ENCODE measurements at regions not wholly inside any gene's neighbourhood (a gene's known extent, or its start where the extent isn't known, plus 50 kb on each side); places are given as distances from the start of the nearest gene placed in this dataset.

DNA sequence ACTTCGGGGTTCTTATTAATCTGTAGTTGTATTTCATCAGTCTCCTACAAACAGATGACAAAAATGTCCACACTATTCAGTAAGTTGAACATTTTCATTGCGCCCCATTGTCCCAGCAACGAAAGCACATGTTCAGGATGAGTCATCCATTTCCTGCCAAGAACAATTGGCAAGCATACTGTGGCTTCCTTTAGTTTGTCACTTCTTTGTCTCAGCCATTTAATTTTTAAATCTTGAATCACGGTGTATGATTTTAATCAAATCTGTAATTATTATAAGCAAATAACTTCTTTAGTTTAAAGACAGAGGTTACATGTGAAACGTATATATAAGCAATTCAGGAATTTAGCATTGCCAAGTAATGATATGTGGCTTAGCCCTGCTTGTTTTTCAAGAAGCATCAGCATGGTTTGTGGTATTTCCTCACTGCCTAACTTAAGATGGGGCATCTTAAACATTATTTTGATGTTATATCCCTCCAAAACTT, 211.3 kb upstream of the KRR1 start:
- no peak for DNase-seq (ENCODE audit: low spot score)

DNA sequence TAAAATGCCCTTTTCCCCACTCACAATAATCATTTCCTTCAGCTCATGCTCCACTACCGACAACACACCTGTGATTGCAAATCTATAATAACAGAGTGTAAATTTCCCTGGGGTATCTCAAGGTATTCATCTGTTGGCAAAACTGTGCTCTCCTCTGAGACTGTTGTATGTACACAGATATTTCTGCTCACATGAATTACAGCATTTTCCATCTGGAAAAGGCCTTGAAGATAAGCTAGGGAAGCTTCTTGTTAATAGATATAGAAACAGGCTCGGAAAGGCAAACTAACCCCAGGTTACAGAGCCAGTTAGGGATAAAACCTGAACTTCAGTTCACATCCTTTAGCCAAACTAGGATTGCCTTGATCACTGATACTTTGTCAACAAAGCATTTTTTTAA, 210.4 kb upstream of the KRR1 start:
- no peak for DNase-seq (ENCODE audit: low spot score)

GRCh38 chr12:75720812-75721641, 209.6 kb upstream of the KRR1 start:
- no peak for DNase-seq (ENCODE audit: low spot score)

DNA sequence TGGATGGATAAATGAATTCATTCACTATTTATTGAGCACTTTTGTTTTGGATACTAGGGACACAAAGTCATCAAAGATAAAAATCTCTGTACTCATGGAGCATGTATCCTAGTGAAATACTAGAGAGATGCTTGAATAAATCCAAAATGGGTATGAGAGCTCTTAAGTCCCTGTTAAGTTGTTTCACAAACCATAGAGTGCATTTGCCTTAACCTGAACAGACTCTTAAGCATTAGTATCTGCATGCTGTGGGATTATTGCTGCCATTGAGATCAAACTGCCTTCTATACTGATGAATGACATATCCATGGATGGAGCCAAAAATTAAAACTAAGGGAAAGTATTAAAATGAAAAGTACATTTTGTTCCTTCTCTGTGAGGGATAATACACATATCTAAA, 206.5 kb upstream of the KRR1 start:
- no peak for DNase-seq (ENCODE audit: low spot score)

GRCh38 chr12:75716291-75717025, 205.0 kb upstream of the KRR1 start:
- DNase-seq (ENCODE audit: low spot score) = no peak

GRCh38 chr12:75715682-75716081, 204.3 kb upstream of the KRR1 start:
- no peak for DNase-seq (ENCODE audit: low spot score)

GRCh38 chr12:75715323-75715644, 203.9 kb upstream of the KRR1 start:
- no peak for DNase-seq (ENCODE audit: low spot score)

GRCh38 chr12:75714462-75715322, 203.3 kb upstream of the KRR1 start:
- DNase-seq (ENCODE audit: low spot score) = no peak

DNA sequence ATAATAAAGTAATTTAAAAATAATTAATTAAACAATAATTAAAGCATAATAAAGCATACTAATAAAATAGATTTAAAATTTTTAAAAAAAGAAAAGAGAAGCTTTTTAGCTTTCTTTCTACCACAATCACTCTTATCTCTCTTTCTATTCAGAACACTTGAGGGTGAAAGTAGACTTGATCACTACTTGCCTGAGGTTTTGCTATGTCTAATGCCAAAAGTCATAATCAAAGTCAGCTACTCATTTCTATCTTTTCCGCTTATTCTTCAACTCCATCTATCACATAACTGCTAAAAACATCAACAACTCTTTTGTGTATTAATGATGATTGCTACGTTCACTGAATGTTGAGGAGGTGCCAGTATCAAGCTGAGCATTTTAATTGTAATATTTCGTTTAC, 202.0 kb upstream of the KRR1 start:
- DNase-seq (ENCODE audit: low spot score) = no peak

GRCh38 chr12:75712223-75712622, 200.8 kb upstream of the KRR1 start:
- no peak for DNase-seq (ENCODE audit: low spot score)

GRCh38 chr12:75711271-75711670, 199.9 kb upstream of the KRR1 start:
- DNase-seq (ENCODE audit: low spot score) = no peak

- DNase-seq (ENCODE audit: low spot score) = no peak
These were observed 199.1 kb upstream of the KRR1 start for GRCh38 chr12:75710361-75711069.

DNA sequence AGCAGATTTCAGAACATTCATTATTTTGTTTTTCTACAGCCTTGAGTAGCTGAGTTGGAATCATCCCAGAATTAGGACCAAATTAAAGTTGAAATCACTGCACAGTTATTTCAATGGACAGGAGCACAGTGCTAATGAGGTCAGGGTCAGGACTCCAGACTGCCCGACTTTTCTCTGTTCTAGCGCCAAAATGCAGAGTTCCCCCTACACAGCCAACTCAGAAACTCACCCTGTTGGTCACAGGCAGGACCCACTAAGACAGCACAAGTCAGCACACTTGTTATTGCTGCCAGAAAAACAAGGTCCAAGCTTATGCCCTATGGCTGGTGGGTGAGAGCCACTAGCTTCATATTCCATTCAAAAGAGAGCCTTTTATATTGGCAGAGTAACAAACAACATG, 198.1 kb upstream of the KRR1 start:
- no peak for DNase-seq (ENCODE audit: low spot score)

DNA sequence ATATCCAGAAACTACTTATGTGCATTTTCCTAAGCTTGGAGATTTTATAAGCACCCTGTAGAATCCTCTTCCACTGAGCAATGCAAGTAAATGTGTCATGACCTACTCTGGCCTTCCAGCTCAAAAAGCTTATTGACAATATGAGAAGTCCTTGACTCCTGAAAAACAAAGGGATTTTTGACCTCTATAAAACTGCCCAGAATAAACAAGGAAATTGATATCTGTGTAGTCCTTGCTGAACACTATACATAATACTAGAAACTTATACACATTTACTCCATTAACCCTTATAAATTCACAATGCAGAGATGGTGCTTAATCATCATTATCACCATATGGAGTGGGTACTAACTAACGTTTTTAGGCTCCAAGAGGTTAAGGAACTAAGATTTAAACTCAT, 197.4 kb upstream of the KRR1 start:
- DNase-seq (ENCODE audit: low spot score) = no peak

GRCh38 chr12:75707983-75708382, 196.6 kb upstream of the KRR1 start:
- no peak for DNase-seq (ENCODE audit: low spot score)

GRCh38 chr12:75706786-75707605, 195.6 kb upstream of the KRR1 start:
- DNase-seq (ENCODE audit: low spot score) = no peak

DNA sequence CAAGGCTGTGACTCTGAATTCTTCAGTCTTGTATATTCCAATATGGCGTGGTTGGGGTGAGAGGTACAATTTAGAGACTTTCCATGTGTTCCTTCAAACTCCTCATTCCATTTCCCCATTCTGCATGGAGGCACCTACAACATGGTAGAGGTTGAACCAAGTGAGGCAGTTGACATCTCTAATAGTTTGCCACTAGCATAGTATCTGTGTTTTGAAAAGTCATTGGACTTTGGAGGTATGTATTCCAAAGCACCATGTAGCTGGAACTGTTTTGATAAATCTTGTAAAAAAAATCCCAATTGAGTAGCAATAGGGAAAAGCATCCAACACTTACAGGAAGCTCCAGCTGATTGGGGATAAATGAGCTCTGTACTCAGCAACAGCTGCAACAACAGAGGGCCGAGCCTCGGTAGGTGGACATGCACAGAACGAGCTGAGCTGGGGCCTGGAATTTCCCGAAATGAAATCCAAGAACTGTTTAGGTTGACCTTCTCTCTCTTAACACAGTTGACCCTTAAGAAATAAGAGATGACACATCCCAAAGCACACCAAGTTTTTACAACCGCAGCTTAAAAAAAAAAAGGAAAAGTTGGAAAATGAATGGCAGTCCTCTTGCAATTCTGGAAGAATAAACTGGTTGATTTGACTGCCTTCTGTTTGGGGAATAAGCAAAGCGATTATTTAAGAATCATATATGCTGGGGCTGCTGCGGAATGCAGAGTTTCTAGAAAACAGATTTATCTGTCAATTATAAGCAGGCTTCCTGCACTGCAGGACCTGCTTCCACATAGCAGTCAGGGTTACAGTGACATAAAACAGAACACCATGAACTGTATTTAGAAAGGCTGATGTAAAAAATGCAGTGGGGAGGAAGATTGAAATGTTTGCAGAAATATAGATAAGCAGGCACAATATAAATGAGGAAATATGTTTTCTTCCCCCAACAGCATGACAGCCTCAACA, 194.6 kb upstream of the KRR1 start:
- DNase-seq (ENCODE audit: low spot score) = peak; percentile 72

DNA sequence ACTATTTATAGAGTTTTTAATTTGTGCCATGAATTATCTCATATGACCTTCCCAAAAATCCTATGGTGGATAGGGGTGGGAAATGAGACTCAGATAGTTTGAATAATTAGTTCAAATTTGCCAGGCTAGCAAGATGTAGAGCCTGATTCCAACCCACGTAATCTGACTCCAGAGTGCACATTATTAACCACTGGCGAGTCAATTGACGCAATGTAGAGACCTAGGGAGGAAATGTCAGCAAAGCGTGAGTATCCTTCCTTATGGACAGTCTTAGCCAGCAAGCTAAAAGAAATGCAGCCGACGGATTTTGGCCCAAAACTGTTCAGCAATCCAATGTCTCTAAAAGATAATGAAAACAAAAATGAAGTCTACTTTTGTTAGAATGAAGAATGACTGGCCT, 193.3 kb upstream of the KRR1 start:
- no peak for DNase-seq (ENCODE audit: low spot score)

DNA sequence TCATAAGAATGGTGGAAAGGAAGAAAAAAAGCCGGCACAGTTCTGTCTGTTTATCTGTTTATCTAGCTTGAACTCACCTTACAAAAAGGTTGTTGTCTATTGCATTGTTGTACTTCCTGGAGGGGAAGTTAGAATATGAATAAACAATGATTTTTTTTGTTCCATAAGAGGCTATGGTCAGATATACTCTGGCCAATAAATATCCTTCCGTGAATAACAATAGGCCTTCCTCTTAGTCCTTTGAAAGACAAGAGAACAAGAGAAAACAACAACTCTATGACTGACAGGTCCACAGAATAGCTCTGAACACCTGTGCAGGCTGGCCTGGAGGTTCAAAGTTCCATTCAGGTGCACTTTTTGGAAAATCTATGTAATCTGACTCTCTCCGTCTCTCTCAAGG, 192.8 kb upstream of the KRR1 start:
- no peak for DNase-seq (ENCODE audit: low spot score)

- DNase-seq (ENCODE audit: low spot score) = no peak
These were observed 191.7 kb upstream of the KRR1 start for GRCh38 chr12:75703131-75703530.
